NCI-H526 (cell line): ENCODE measurements at regions not wholly inside any gene's neighbourhood (a gene's known extent, or its start where the extent isn't known, plus 50 kb on each side); places are given as distances from the start of the nearest gene placed in this dataset.

Experiments used
- DNase-seq, 2 experiments: peaks; one replicate each; lab custom pipeline; 2025; lab: John Stamatoyannopoulos, UW

DNA sequence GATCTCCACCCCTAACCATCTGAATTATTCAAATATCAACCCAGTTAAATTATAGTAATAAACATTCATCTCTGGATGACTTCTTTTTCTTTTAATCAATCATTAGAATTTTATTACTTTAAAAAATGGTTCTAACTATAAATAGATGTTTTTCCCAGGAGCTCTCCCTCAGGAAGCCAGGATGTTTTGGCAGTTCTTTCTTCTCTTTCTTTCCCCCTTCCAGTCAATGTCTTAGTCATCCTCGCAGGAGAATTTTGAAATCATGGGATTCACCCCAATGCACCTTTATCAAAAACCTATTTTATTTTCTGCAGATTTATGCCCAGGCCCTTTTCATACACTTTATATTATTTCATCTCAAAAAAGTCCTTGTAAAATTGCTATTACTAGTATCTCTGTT lies 711.6 kb downstream of the CDH11 start:
- DNase-seq: no peak

DNA sequence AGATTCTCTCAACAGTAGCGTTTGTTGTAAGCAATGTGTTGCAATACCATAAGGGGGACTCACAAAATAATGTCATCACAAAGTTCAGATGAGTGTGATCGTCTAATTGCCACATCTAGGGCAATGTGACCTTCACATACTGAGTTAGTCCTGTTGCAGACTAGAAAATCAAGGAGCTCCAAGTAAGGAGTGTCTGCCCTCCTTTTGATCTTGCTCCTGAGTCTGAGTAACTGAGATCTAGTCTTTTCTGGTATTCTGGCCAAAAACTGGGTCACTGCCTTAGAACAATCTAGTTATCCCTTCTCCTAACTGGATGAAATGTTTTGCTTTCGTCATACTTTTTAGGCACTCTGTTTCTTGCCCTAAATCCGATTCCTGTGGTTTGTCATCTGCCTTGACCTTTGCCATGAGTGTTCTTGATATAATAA lies 712.1 kb downstream of the CDH11 start:
- no peak for DNase-seq

DNA sequence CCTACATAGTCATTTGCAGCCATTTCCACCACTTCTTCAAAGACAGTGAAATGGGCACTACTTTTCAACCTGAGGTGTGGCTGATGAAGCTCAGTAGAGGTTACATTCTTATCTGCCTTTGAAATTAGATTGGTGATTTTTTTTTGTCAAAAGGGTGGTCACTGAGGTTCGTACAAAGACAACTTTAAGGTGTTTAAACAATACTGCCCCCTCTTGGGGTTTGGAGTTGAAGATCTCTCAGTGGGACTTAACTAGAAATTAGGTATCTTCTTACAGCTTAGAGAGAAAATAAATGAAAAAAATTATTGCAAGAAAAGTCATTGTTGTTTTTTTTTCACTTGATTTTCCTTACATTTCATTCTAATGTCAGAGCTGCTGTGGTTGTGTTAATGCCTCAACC lies 713.2 kb downstream of the CDH11 start:
- no peak for DNase-seq

- no peak for DNase-seq
These were observed 715.1 kb downstream of the CDH11 start for GRCh38 chr16:64406770-64407181.

DNA sequence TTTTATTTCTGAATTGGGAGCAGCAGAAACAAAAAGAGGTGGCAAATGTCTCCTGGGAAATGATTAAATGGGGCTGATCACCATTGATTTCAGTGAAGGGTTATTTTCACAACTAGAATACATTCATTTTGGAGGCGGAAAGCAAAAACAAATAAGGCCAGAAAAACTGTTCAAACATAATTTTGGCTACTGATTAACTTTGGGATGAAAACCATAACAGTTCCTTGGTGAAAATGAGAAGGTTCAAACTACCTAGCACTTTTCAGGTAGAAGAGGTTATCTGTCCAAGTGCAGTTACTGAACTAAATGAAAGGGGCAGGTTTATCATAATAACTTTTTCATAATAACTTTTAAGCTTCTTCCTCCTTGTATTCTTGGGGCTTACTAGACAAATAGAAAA lies 718.5 kb downstream of the CDH11 start:
- DNase-seq: no peak

GRCh38 chr16:64398793-64399192 lies 723.1 kb downstream of the CDH11 start:
- DNase-seq: no peak

GRCh38 chr16:64397945-64398508 lies 723.8 kb downstream of the CDH11 start:
- DNase-seq: no peak

DNA sequence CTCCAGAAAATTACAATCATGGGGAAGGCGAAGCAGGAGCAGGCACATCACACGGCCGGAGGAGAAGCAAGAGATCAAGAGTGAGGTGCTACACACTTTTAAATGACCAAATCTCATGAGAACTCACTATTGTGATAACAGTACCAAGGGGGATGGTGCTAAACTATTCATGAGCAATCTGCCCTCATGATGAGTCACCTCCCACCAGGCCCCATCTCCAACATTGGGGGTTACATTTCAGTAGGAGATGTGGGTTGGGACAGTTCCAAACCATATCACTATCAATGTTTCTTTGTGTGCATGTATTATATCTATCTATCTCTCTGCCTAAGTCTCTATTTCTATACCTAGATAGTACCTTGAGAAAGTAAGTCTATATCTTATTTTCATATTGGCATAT lies 724.8 kb downstream of the CDH11 start:
- DNase-seq: no peak

DNA sequence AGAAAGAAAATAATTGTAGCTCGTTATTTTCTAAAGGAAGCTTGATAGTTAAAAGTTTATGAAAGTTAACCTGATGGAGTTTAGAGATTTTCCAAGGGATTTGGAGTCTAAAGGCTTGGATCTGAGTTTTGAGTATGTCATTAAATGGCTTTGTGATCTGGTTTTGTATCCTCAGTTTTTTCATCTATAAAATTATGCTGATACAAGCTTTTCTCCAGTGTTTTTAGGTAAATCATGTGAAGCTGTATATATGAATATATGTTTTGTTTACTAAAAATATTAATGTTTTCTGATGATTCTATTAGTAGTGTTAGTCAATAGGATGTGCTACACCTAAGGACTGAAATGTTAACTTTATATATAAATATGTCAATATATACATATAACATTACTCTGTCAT lies 727.8 kb downstream of the CDH11 start:
- no peak for DNase-seq

GRCh38 chr16:64392456-64392855 lies 729.4 kb downstream of the CDH11 start:
- DNase-seq: no peak

DNA sequence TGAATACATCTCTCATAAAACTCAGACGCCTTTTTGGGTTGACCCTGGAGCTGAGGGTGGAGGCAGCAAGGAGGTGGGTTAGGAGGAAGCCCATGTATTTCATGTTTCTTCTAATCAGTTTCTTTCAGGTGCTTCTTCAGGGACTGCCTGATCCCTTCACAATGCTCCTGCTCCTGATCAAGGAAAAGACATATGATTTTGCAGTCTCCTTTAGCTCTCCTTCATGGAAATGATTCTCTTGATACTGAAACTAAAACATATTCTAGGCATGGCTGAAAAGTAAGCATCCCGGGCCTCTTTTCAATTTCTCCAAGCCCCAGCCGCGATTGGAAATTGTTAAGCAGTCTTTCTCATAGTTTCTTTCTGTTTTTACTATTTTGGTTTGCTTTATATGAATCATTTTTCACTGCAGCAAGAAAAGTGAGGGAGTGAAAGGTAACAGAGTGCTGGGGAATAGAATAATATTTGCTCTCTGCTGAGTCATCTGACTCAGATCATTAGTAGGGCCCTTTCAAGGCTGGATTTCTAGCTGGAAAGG lies 730.7 kb downstream of the CDH11 start:
- DNase-seq: no peak

- no peak for DNase-seq
These were observed 731.8 kb downstream of the CDH11 start for GRCh38 chr16:64390102-64390501.

DNA sequence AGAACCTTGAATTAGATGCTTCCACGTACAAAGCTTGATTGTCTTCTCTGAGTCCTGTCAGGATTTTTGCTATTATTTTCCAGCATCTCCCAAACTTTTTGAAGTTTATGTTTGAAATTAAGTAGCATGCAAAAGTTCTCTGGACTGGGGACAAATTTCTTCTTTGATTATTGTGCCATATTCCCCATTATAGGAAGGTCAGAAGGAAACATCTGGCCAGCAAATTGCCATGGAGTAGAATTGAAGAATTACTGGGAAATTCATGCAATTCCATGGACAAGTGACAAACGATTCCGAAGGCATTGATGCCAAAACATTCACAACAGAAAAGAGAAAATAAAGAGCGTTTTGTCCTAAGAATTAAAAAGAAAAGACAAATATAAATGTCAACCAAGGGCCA lies 737.2 kb downstream of the CDH11 start:
- DNase-seq: no peak

GRCh38 chr16:64381979-64382378 lies 739.9 kb downstream of the CDH11 start:
- DNase-seq: no peak

- no peak for DNase-seq
These were observed 741.1 kb downstream of the CDH11 start for GRCh38 chr16:64380751-64381150.

DNA sequence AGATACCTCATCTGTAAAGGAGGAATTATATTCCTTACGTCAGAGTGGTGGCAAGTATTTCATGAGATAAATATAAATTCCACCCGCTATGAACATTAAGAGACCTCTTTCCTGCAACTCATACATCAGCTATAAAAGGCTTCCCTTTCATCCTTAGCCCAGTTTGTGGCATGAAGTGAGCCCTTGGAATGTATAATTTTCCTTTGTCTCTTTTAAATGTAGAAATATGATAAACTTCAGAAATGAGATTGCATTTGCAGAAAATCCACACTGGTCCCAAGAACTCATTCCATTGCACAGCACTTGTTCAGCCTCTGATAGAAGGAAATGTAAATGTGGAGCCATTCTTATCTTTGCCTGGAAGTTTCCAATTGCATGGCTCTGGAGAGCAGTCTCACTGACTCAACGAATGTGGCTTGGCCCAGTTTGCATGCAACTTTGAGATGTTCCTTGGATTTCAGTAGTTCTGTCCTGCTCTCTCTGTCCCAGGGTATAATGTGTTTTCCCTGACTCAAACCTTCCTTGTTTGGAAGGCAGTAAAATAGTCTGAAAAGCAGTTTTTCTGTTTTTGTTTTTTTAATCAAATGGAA lies 746.4 kb downstream of the CDH11 start:
- no peak for DNase-seq

GRCh38 chr16:64370112-64370511 lies 751.8 kb downstream of the CDH11 start:
- DNase-seq: no peak

- DNase-seq: no peak
These were observed 756.4 kb downstream of the CDH11 start for GRCh38 chr16:64365448-64365931.

- DNase-seq: no peak
These were observed 757.0 kb downstream of the CDH11 start for GRCh38 chr16:64364894-64365293.

- no peak for DNase-seq
These were observed 757.4 kb downstream of the CDH11 start for GRCh38 chr16:64364416-64364815.

GRCh38 chr16:64364016-64364415 lies 757.8 kb downstream of the CDH11 start:
- DNase-seq: no peak

GRCh38 chr16:64363039-64363438 lies 758.8 kb downstream of the CDH11 start:
- no peak for DNase-seq

GRCh38 chr16:64362193-64362592 lies 759.7 kb downstream of the CDH11 start:
- DNase-seq: no peak

DNA sequence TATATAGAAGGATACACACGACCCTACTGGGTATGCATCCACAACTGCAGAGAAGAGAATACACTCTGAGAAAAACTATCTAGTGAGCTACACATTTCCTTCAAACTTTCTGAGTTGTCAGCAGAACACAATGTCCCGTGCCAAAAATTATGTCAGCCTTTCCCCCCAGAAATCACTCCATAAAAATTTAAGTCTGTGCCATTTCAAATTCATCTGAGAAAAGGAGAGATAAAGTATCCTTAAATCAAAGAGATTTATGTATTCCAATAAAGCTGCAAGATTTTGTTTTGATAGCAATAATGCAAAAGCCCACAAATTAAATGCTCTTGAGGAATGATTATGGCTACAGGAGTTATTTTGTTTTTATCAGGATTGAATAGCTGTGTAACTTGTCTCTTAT lies 760.1 kb downstream of the CDH11 start:
- DNase-seq: no peak
